Epithelial cell of proximal tubule (primary cell): ENCODE measurements at regions not wholly inside any gene's neighbourhood (a gene's known extent, or its start where the extent isn't known, plus 50 kb on each side); places are given as distances from the start of the nearest gene placed in this dataset.
A peak's percentile ranks its signal among the peaks of the same experiment; 100 is the strongest.
"Not testable (repeated sequence)": the region's sequence is repeated elsewhere in the genome, so short reads cannot be mapped to it uniquely, and the experiment has no call there.

ENCODE experiments used
- DNase-seq: peaks from one replicate; pipeline ENCODE4 v3.0.0-alpha.2; 2011; ENCODE audit warnings: low read depth
- H3K4me3 ChIP-seq: 2 replicates; pipeline ENCODE4 v1.5.1; 2011; ENCODE audit warnings: low read depth, mild to moderate bottlenecking, low read length
- CTCF ChIP-seq: conservative IDR thresholded peaks from 2 replicates; pipeline ENCODE4 v1.5.1; 2012; ENCODE audit warnings: low read depth, mild to moderate bottlenecking, low read length

GRCh38 chr2:89095060-89095459, 403.6 kb downstream of the RPIA start:
- not testable (repeated sequence) for DNase-seq, H3K4me3 ChIP-seq
- TF ChIP-seq CTCF: peak; percentile 9

DNA sequence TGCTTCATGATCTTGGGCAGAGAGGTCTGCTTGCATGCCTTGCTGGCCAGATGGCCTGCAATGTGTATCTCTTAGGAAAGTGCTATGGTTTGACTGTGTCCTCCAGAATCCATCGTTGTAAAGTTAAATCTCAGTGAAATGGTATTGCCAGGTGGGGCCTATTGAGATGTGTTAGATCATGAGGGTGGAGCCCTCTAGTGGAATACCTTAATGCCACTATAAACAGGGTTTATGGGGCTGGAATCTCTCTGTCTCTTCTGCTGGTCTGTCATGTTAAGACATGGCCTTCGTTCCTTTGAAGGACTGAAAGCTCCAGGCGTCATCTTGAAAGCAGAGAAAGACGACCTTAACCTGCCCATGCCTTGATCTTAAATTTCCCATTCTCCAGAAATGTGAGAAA, 411.1 kb downstream of the RPIA start:
- not testable (repeated sequence) for DNase-seq, H3K4me3 ChIP-seq
- peak; percentile 17 for TF ChIP-seq CTCF

DNA sequence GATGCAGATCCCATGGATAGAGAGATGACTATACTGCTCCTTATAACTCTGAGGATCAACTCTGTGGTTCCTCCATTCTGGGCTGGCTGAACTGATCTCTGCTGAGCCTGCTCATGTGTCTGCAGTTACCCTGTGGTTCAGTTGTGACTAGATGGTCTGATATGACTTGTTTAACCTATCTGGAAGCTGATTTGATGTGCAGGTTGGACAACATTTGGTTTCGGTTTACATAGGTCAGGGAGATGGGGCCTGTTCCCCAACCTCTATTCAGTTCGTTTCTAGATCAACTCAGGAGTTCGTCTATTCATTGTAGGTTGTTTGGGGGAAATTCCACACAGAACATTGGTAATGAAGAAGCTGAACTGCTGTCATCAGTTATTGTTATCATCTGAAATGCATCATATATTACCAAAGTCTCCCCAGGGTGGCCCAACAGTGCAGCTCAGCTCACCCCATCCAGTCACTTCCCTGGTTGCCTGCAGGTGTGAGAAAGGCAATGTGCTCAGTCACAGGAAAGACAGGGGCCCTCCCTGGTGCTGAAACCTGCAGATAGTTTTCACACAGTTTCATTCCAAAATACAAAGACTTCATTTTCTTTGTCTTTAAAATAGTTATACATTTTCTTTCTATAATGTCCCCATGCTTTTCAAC, 415.0 kb downstream of the RPIA start:
- DNase-seq, H3K4me3 ChIP-seq: not testable (repeated sequence)

GRCh38 chr2:89112434-89112833, 421.0 kb downstream of the RPIA start:
- DNase-seq, H3K4me3 ChIP-seq: not testable (repeated sequence)
- TF ChIP-seq CTCF: peak; percentile 47

DNA sequence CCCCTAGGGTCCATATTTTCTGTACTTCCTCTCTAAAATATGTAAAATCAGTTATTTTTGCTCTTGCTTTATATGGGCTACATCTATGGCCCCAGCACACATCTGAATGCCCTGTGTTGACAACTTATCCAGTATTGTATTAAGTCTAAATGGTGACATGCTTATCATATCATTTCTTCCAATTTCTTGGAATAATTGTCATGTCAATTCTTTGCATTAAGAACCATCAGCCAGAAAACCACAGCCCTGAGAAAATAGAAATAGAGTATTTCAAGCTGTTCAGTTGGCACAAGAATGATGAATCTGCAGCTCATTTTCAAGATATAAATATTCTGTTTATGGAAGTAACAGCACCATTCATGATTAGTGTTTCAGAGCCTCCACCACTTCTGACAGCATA, 421.8 kb downstream of the RPIA start:
- not testable (repeated sequence) for DNase-seq, H3K4me3 ChIP-seq

DNA sequence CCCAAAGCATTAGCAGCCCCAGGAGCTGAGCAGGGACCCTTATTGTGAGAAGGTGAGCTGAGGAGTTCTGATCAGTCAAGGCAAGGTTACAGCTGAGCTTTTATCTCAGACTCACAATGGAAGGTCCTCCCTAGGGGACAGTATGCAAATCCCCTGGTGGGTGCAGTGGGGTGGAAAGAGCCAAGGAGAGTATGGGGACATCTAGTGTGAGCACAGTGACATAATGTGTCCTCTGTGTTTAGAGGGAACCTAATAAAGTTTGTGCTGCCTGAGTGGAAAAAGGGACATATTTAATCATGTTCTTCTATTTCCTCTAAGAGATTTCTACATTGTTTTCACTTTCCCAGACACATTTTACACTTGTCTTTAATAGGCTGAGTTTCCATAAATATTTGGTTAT, 438.0 kb downstream of the RPIA start:
- not testable (repeated sequence) for H3K4me3 ChIP-seq, DNase-seq

DNA sequence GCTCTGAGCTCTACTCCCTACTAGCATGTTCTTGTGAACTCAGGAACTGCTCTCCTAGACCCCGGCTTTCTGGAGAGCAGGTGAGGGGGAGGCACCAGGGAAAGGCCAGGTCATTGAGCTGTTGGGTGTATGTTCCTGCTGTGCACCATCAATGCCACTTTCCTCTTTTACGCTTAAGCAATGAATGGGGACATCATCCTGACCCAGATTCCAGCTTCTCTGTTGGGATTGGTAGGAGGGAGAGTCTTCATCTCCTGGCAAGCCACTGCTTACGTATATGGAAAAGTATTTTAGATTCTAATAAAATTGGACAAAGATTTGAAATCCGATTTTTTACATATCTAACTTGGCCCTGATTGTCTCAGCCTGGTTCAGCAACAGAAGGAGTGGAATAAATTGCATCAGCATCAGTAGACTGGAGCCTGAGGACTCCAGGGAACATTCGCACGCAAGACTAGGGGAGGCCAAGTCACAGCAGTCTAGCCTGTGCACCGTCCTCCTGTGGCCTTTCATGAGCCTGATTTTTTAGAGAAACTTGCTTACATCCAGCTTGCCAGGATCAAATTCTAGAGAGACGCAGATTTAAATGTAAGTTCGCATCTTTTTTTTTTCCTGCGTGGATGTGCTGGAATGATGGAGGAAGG, 439.3 kb downstream of the RPIA start:
- H3K4me3 ChIP-seq, DNase-seq: not testable (repeated sequence)

DNA sequence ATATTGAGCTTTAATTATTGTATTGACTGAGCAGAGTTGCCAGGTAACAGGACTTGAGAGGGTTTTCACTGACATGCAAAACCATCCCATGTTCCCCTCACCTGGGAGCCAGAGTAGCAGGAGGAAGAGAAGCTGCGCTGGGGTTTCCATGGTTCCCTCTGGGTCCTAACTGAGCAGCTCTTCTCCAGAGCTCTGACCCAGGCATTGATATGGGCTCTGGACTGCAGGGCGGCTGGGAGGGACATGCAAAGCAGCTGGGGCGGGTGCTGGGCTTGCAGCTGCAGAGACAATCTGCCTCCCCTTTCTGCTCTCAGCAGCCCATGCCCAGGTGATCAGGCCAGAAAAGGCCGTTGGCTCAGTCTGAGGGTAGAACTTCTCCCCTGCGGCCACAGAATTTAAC, 451.5 kb downstream of the RPIA start:
- H3K4me3 ChIP-seq, DNase-seq: not testable (repeated sequence)

- H3K4me3 ChIP-seq, DNase-seq: not testable (repeated sequence)
Observed at GRCh38 chr2:89145342-89145741, 453.9 kb downstream of the RPIA start.

DNA sequence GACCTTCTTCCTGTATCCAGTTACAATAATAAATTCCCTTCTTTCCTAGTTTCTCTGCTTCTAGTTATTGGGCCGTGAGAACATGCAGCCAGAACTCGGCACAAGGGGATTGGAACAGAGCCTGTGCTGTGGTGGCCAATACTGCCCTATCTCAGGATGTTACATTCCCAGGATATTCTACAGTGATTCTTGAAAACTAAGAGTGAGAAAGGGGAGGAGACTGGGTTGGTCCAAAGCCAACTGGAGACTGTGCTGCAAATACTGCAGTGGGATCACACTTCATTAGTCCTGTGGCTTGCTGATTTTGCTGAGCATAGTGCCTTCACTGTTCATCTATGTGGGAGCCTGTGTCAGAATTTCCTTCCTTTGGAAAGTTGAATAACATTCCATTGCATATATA, 456.8 kb downstream of the RPIA start:
- H3K4me3 ChIP-seq, DNase-seq: not testable (repeated sequence)

DNA sequence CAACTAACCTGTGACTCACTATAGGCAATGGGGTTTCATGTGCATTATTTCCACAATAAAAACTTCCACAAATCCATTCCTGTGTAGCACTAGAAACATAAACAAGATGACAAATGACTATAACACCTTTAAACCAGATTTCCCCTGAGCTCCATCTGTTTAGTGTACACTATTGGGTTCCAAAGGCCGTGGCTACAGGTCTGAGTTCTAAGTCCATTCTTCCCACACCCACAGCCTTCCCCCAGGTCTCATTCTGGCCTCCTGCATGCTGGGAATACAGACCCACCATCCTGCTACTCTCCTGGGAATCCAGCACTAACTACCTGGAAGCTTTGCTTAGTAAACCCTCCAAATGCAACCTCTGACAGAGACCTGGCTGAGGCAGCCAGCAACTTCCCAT, 460.2 kb downstream of the RPIA start:
- DNase-seq, H3K4me3 ChIP-seq: not testable (repeated sequence)

DNA sequence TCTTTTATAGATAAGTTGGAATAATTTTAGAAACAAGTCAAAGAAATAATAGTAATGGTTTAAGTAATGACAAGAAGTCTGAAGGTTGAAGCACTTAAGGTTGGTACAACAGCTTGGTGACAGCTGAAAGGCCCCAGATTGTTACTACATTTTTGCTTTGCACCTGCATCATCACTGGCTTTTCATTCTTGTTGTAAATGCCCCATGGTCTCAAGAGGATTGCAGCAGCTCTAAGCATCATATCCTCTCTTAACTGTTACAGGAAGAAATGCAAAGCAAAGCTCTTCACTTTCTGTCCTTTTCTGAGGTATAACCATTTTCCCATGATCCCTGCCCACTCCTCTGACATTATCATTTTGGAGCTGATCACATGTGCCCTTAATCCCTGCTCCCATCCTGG, 461.0 kb downstream of the RPIA start:
- not testable (repeated sequence) for H3K4me3 ChIP-seq, DNase-seq

GRCh38 chr2:89153210-89153609, 461.7 kb downstream of the RPIA start:
- not testable (repeated sequence) for DNase-seq, H3K4me3 ChIP-seq
